Activated naive CD8-positive, alpha-beta T cell treated with anti-CD3 and anti-CD28 coated beads for 36 hours (primary cell): ENCODE measurements at regions not wholly inside any gene's neighbourhood (a gene's known extent, or its start where the extent isn't known, plus 50 kb on each side); places are given as distances from the start of the nearest gene placed in this dataset.

Experiments used
- DNase-seq: peaks from one replicate; pipeline ENCODE4 v3.0.0; 2021
- H3K27ac Mint-ChIP-seq: one replicate; pipeline ENCODE4 v1.8.0; 2022; ENCODE audit warnings: mild to moderate bottlenecking, moderate library complexity, mixed read lengths
- H3K27me3 Mint-ChIP-seq: one replicate; pipeline ENCODE4 v1.8.0; 2022; ENCODE audit warnings: mild to moderate bottlenecking, mixed read lengths
- H3K36me3 Mint-ChIP-seq: one replicate; pipeline ENCODE4 v1.8.0; 2021; ENCODE audit warnings: mild to moderate bottlenecking, mixed read lengths
- H3K4me1 Mint-ChIP-seq: one replicate; pipeline ENCODE4 v1.8.0; 2021; ENCODE audit warnings: mixed read lengths
- H3K4me3 Mint-ChIP-seq: one replicate; pipeline ENCODE4 v1.8.0; 2022; ENCODE audit warnings: mild to moderate bottlenecking, moderate library complexity, mixed read lengths
- H3K9me3 Mint-ChIP-seq: one replicate; pipeline ENCODE4 v1.8.0; 2022; ENCODE audit warnings: mixed read lengths

DNA sequence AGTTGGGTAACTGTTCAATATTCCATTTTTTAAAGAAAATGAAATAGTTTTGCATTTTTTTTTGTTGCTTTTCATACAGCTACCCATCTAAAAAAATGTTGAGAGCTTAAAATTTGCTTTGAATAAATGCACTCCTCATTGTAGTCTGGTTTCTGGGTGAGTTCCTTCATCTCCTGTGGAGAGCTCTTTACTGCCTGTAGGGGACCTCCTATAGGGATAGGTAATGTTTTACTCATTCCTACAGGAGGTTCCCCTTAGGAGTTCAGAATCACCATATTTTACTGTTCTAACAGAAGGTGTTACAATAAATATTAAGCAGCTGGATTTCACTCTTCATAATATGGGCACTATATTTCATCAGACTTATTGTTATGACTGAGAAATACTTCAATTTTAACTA, 947.3 kb upstream of the CRIM1 start:
- H3K4me1 Mint-ChIP-seq, result no peaks in the 10 kb centered on the region
- peaks cover 4% of the 10 kb centered on the region for H3K27me3 Mint-ChIP-seq
- DNase-seq, result no peak
- H3K9me3 Mint-ChIP-seq, result no peaks in the 10 kb centered on the region
- no peak overlapping the region for H3K27ac Mint-ChIP-seq
- no peaks in the 10 kb centered on the region for H3K36me3 Mint-ChIP-seq
- H3K4me3 Mint-ChIP-seq, result no peak overlapping the region

DNA sequence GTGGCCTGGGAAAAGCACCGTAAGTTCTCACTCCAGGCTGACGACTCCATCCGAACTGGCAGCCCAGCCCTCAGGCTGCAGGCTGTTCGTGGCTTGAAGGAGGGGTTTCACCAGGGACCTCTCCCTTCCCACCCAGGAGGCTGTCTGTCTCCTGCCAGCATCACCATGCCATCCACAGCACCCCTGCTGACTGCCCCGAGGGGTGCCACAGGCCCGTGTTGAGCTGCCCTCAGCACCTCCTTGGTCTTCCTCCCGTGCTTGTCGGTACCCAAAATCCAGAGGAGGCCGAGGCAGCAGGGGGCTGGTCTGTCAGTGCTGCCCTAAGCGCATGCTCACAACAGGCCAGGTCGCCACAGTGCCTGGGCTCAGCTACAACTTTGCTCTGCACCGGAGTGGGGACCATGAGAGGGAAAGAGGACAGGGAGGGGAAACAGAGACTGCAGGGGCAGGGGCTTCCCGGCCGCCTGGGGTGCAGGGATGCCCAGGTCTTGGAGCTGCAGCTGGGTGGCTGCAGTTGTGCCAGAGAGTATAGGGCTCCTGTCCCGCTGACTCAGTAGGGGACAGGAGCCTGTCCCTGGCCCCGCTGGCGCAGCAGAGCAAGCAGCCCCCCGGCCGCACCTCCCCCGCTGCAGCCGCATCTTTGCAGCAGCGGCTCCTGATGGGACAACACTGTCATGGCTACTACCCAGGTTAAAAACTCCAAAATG, 963.7 kb upstream of the CRIM1 start:
- Mint-ChIP-seq H3K27me3 (no peaks in the 10 kb centered on the region), H3K4me1 (no peaks in the 10 kb centered on the region), H3K36me3 (no peaks in the 10 kb centered on the region), H3K27ac (no peak overlapping the region), H3K4me3 (no peak overlapping the region), H3K9me3 (no peaks in the 10 kb centered on the region)
- no peak for DNase-seq

DNA sequence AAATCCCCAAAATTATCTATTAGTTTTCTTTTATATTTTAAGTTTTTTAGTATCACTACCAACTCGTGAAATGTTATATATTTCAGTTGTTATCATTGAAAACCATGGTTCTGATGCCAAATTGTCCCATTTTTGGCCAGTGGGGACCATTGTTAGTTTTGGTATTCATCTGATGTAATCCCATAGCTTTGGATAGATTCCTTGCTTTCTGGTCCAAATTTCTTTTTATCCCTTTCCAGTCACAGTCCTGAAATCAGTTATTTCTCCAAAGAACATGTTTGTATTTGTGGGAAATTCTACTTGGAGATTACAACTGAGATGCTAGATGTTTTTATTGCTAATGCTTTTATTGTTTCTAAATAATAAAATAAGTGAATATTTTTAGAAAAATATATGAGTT, 976.8 kb upstream of the CRIM1 start:
- Mint-ChIP-seq H3K27ac (no peak overlapping the region), H3K4me3 (no peak overlapping the region), H3K4me1 (no peaks in the 10 kb centered on the region), H3K9me3 (no peaks in the 10 kb centered on the region), H3K36me3 (no peaks in the 10 kb centered on the region), H3K27me3 (no peaks in the 10 kb centered on the region)
- DNase-seq, result no peak

DNA sequence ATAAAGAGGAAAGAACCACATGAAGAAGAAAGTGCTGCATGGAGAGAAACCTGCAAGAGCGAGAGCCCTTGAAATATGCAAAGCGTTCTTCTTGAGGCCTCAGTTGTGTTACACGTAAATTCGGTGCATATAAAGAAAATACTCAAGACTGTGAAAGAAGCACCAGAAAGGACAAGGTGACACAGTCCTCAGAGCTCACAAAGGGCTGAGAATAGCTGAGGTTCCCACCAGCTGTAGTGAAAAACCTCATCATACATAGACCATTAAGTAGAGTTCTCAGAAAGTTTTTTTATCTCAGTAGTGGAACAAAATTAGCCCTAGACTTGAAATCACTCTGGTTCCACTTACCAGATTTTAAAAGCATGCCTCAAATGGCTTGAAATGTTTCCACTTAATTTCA, 980.7 kb upstream of the CRIM1 start:
- Mint-ChIP-seq H3K27me3 (no peaks in the 10 kb centered on the region), H3K4me3 (no peak overlapping the region), H3K4me1 (no peaks in the 10 kb centered on the region)

DNA sequence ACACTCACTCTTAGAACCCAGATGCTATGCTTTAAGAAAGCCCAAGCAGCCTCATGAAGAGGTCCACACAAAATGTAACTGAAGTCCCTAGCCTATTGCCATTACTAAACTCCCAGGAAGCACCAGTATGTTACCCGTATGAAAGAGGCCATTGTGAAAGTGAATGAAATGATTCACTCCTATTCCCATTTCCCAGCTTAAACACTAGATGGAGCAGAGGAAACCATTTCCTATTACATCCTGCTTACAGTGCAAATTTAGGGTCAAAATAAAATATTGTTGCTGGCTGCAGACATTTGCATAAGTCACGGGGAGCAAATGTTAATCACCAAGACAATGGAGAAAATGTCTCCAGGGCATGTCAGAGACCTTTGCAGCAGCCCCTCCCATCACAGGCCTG, 989.7 kb upstream of the CRIM1 start:
- Mint-ChIP-seq H3K27me3 (no peaks in the 10 kb centered on the region), H3K27ac (no peak overlapping the region), H3K4me3 (no peak overlapping the region), H3K4me1 (no peaks in the 10 kb centered on the region), H3K36me3 (no peaks in the 10 kb centered on the region), H3K9me3 (peaks cover 2% of the 10 kb centered on the region)
- DNase-seq, result no peak

More for the DNA sequence above, 980.7 kb upstream of the CRIM1 start:
- no peaks in the 10 kb centered on the region for H3K36me3 Mint-ChIP-seq
- no peaks in the 10 kb centered on the region for H3K9me3 Mint-ChIP-seq
- DNase-seq, result no peak
- no peak overlapping the region for H3K27ac Mint-ChIP-seq

DNA sequence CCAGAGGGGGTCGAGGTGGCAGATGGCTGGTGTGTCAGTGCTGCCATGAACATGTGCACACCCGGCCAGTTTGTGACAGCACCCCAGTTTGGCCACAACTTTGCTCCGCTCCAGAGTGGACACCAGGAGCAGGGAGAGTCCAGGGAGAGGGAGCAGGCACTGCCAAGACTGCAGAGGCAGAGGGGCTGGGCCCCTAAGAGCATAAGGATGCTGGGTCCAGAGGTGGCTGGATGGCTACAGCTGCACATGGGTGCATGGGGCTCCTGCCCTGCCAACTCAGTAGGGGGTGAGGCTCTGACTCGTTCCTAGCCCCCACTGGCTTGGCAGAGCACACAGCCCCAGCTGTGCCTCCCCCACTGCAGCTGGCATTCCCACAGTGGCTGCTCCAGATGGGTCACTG, 999.2 kb upstream of the CRIM1 start:
- Mint-ChIP-seq H3K27ac (no peak overlapping the region), H3K4me1 (no peaks in the 10 kb centered on the region), H3K27me3 (no peaks in the 10 kb centered on the region), H3K9me3 (no peaks in the 10 kb centered on the region), H3K4me3 (no peak overlapping the region), H3K36me3 (no peaks in the 10 kb centered on the region)
- no peak for DNase-seq

DNA sequence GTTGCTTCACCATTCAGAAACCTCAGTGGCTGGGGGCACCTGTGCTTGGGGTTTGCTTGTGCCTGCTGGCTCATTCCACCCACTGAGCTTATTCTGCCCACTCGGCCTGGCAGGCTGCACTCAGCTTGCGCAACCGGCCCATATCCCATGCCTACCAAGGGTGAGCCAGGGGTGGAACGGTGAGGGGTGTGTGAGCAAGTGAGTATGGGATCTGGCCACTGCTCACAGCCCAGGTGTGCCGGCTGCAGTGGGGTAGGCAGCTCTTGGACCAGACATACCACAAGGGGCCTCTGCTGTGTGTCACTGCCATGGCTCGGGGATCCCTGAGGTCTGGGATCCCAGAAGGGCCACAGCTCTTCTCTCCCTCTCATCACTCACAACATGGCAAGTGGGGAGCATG, 1000.5 kb upstream of the CRIM1 start:
- Mint-ChIP-seq H3K36me3 (no peaks in the 10 kb centered on the region), H3K4me1 (no peaks in the 10 kb centered on the region), H3K27me3 (no peaks in the 10 kb centered on the region), H3K9me3 (no peaks in the 10 kb centered on the region), H3K4me3 (no peak overlapping the region), H3K27ac (no peak overlapping the region)
- DNase-seq, result no peak

DNA sequence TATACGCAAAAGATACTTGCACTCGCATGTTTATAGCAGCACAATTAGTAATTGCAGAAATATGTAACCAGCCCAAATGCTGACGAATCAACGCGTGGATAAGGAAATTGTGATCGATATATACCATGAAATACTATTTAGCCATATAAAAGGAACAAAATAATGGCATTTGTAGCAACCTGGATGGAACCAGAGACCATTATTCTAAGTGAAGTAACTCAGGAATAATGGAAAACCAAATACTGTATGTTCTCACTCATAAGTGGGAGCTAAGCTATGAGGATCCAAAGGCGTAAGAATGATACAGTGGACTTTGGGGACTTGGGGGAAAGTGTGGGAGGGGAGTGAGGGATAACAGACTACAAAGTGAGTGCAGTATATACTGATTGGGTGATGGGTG, 1008.0 kb upstream of the CRIM1 start:
- H3K4me3 Mint-ChIP-seq, result no peak overlapping the region
- H3K27ac Mint-ChIP-seq, result no peak overlapping the region
- no peaks in the 10 kb centered on the region for H3K4me1 Mint-ChIP-seq
- peaks cover under 1% of the 10 kb centered on the region for H3K9me3 Mint-ChIP-seq
- DNase-seq, result no peak
- H3K36me3 Mint-ChIP-seq, result no peaks in the 10 kb centered on the region
- no peaks in the 10 kb centered on the region for H3K27me3 Mint-ChIP-seq

DNA sequence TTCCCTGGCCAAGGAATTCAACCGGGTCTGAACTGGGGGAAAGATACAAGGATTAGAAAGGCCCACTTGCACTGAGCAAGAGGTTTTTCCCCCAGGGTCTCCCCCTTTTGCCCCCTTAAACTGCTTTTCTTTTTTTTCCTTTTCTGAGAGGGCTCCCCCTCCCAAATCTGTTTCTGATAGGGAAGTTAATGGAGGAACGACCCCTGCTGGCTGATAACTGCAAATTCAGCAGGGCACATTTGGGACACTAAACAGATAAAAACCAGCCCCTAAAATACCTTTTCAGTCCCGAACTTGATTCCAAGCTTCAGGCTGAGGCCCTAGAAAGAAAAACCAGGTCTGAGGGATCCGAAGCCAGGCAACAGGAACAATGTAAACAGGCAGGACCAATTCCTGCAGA, 1012.4 kb upstream of the CRIM1 start:
- H3K36me3 Mint-ChIP-seq, result no peaks in the 10 kb centered on the region
- H3K9me3 Mint-ChIP-seq, result peaks cover 1% of the 10 kb centered on the region
- H3K27me3 Mint-ChIP-seq, result no peaks in the 10 kb centered on the region
- H3K27ac Mint-ChIP-seq, result no peak overlapping the region
- DNase-seq, result no peak
- no peaks in the 10 kb centered on the region for H3K4me1 Mint-ChIP-seq
- no peak overlapping the region for H3K4me3 Mint-ChIP-seq

DNA sequence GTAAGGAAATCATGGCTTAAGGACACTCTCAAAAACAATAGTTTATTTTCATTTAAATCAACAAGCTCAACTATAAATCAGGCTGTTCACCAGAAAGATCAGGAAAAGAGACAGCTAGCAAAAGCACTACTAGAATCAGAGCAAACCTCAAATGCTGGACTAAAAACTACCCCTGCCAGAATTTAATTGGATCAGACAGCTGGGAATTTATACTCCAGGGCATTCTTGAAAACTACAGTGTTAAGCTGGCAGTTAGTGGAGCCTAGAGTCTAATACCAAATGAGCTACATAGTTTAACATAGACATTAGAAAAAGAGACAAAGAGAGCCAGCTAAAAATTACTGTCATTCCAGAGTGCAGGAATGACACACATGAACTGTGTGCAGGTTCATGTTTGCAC, 1016.4 kb upstream of the CRIM1 start:
- no peaks in the 10 kb centered on the region for H3K36me3 Mint-ChIP-seq
- H3K4me3 Mint-ChIP-seq, result no peak overlapping the region
- H3K9me3 Mint-ChIP-seq, result peaks cover 1% of the 10 kb centered on the region
- no peaks in the 10 kb centered on the region for H3K27me3 Mint-ChIP-seq
- DNase-seq, result no peak
- H3K27ac Mint-ChIP-seq, result no peak overlapping the region
- no peaks in the 10 kb centered on the region for H3K4me1 Mint-ChIP-seq

DNA sequence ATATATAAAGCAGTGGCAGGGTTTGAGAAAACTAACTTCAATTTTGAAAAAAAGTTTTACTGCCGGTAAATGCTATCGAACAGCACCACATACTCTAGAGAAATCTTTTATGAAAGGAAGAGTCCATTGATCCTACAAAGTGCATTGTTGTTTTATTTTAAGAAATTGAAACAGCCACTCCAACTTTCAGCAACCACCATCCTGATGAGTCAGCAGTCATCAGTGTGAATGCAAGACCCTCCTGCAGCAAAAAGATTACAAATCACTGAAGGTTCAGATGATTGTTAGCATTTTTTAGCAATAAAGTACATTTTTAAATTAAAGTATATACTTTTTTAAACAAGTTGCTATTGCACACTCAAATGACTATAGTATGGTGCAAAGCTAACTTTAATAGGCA, 1017.7 kb upstream of the CRIM1 start:
- DNase-seq, result no peak
- Mint-ChIP-seq H3K27me3 (no peaks in the 10 kb centered on the region), H3K9me3 (peaks cover 1% of the 10 kb centered on the region), H3K36me3 (no peaks in the 10 kb centered on the region), H3K4me3 (no peak overlapping the region), H3K27ac (no peak overlapping the region), H3K4me1 (no peaks in the 10 kb centered on the region)

DNA sequence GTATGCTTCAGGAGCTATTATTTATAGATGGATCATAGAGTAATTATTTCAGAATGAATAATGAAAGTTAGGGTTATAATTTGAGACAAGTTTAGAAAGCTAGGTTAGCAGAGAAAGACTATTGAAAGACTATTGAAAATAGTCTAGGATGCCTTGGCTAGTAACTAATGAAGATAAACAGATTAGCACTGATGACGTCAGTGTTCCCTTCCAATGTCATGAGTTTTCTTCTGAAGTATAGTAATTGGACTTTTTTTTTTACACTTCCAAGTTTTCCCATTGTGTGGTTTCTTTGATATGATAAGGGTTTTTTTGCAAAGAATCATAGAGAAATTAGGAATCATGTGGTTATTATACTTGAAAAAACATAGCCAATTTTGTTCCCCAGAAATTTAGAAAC, 1041.5 kb upstream of the CRIM1 start:
- Mint-ChIP-seq H3K4me1 (no peaks in the 10 kb centered on the region), H3K36me3 (no peaks in the 10 kb centered on the region), H3K27ac (no peak overlapping the region), H3K9me3 (no peaks in the 10 kb centered on the region), H3K4me3 (no peak overlapping the region), H3K27me3 (no peaks in the 10 kb centered on the region)
- DNase-seq, result no peak

DNA sequence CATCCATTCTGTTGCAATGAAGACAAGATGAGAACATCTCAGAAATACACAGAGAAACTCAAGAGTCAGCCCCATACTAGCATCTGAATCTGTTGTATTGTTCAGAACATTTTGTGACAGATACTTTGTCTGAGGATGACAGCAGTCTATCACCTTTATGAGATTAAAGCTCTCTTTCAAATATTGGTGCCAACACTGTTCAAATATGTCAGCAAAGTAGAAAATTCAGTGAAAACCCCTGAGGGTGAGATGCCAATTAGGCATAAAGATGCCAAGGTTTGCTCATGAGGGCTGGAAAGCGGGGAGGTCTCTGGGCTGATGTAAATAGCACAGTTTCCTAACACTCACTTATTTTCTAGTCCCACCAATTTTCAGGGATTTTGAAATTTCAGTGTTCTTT, 1054.2 kb upstream of the CRIM1 start:
- H3K9me3 Mint-ChIP-seq, result no peaks in the 10 kb centered on the region
- DNase-seq, result no peak

DNA sequence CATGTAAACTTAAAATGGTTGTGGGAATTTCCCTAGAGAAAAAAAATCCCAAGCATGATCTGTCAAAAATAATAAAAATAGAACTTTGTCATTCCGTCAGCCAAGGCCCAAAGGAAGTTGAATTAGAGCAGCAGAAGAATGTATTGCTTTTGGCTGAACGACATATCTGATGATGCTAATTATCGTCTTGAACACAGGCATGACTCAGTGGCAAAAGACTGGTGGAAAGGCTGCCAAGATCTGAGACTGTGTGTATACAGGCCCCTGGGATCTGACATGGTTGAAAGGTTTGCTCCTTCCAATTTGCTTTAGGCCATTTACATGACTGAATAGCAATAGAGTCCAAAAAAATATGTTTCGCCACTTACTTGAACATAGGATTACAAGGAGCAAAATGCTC, 1057.1 kb upstream of the CRIM1 start:
- DNase-seq, result no peak
- no peaks in the 10 kb centered on the region for H3K9me3 Mint-ChIP-seq
- H3K27me3 Mint-ChIP-seq, result no peaks in the 10 kb centered on the region
- no peaks in the 10 kb centered on the region for H3K4me1 Mint-ChIP-seq
- no peak overlapping the region for H3K27ac Mint-ChIP-seq
- no peaks in the 10 kb centered on the region for H3K36me3 Mint-ChIP-seq
- H3K4me3 Mint-ChIP-seq, result no peak overlapping the region

More for the DNA sequence above, 1054.2 kb upstream of the CRIM1 start:
- no peak overlapping the region for H3K4me3 Mint-ChIP-seq
- H3K36me3 Mint-ChIP-seq, result no peaks in the 10 kb centered on the region
- H3K27ac Mint-ChIP-seq, result no peak overlapping the region
- no peaks in the 10 kb centered on the region for H3K4me1 Mint-ChIP-seq
- H3K27me3 Mint-ChIP-seq, result no peaks in the 10 kb centered on the region

DNA sequence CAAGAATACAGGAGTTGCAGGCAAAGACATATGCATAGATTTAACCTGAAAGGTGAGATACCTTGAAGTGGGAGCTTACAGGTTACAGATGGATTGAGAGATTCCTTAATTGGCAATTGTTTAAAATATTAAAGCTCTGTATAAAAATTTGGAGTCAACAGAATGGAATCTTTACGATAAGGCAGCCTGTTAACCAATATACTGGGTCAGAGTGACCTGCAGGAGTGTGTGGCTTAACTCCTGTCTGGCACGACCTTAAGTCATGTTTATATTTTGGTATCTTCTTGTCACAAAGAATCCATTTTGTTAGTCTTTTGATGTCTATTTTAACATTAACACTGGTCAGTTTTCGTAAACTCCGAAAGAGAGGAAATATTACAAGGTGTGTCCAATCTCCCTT, 1058.2 kb upstream of the CRIM1 start:
- Mint-ChIP-seq H3K27ac (no peak overlapping the region), H3K9me3 (no peaks in the 10 kb centered on the region), H3K36me3 (no peaks in the 10 kb centered on the region), H3K27me3 (no peaks in the 10 kb centered on the region), H3K4me1 (no peaks in the 10 kb centered on the region), H3K4me3 (no peak overlapping the region)
- no peak for DNase-seq

DNA sequence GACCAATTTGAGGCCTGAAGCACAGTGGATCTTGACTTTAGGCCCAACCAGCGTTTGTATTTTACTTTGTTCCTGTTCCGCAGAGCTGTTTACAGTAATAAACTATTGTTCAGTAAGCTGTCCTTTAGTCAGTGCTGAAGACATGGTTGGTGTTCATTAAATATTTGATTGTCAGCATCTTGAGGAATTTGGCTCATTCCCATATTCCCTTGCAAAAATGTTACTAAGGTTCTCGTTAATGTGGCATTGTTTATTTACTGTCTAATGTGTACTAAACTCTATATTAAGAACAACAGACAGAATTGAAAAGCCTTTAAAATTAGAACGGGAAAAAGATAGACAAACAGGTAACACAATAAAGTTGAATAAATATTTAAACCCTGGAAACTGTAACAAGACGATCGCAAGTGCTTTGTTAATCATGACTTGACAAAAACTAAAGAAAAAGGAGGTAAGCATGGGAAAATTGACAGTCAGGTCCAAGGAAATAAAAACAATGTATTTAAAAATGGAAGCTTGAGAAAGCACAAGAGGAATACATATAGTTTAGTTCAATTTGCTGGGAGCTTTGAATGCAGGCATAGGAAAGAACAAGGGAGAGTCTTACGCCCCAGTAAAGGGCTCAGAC, 1060.8 kb upstream of the CRIM1 start:
- H3K4me1 Mint-ChIP-seq, result no peaks in the 10 kb centered on the region
- H3K9me3 Mint-ChIP-seq, result peaks cover 1% of the 10 kb centered on the region
- H3K27ac Mint-ChIP-seq, result no peak overlapping the region

More for the DNA sequence above, 1060.8 kb upstream of the CRIM1 start:
- no peaks in the 10 kb centered on the region for H3K27me3 Mint-ChIP-seq
- H3K36me3 Mint-ChIP-seq, result no peaks in the 10 kb centered on the region
- no peak overlapping the region for H3K4me3 Mint-ChIP-seq
- DNase-seq, result no peak
